ENCODE measurements at regions not wholly inside any gene's neighbourhood (a gene's known extent, or its start where the extent isn't known, plus 50 kb on each side); places are given as distances from the start of the nearest gene placed in this dataset.

DNA sequence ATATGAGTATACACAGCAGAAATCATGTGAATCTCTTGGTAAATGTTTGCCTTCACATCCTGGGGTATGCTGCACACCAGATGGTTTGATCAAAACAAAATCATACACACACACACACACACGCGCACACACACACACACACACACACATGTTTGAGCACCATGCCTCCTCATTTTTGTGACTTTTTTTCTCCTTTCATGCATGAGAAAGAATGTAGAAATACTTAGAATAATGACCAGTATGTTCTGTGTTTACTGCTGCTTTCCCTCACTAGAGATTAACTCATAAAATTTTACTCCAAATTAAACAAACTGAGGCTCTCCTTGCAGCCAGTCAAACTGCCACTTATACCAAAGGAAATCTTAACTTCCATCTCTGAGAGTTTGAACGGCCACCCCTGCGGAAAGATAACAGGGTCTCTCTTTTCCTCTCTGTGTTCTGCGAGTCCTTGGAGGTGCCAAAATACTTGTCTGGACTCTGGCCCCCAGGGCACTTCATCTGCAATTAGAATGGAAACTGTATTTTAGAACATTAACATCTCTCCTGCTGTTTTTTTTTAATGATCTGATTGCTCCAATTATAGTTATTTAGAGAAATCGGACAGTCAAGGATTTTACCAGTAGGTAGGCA is 320.8 kb upstream of the NFE2L3 start:
- TF ChIP-seq, protein P1, sequence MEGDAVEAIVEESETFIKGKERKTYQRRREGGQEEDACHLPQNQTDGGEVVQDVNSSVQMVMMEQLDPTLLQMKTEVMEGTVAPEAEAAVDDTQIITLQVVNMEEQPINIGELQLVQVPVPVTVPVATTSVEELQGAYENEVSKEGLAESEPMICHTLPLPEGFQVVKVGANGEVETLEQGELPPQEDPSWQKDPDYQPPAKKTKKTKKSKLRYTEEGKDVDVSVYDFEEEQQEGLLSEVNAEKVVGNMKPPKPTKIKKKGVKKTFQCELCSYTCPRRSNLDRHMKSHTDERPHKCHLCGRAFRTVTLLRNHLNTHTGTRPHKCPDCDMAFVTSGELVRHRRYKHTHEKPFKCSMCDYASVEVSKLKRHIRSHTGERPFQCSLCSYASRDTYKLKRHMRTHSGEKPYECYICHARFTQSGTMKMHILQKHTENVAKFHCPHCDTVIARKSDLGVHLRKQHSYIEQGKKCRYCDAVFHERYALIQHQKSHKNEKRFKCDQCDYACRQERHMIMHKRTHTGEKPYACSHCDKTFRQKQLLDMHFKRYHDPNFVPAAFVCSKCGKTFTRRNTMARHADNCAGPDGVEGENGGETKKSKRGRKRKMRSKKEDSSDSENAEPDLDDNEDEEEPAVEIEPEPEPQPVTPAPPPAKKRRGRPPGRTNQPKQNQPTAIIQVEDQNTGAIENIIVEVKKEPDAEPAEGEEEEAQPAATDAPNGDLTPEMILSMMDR (IDR thresholded peaks at IDR 0.05): no peak
- no peak for TF ChIP-seq POLR2A (IDR thresholded peaks at IDR 0.05)

All from testis (tissue), 2 donors.